ENCODE measurements at regions not wholly inside any gene's neighbourhood (a gene's known extent, or its start where the extent isn't known, plus 50 kb on each side); places are given as distances from the start of the nearest gene placed in this dataset.
A peak's percentile ranks its signal among the peaks of the same experiment; 100 is the strongest.

DNA sequence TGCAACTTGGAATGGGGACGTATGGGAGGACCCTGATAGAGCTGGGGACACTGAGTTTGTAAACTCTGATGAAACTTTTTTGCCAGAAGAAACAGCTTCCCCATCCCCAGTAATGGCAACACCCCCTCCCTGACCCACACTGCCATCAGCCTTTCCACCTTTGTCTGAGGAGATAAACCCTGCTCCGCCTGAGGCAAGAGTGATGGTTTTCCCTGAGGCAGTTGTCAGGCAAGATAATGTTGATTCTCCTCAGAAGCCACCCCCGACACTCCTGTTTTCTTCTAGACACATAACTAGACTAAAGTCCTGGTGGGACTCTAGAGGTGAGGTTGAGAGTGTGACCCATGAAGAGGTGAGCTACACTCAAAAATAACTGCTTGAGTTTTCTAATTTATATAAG lies 71.9 kb upstream of the STK26 start:
- Histone ChIP-seq H3K27ac (no peak overlapping the region), H3K4me3 (IDR thresholded peaks at IDR 0.05; ENCODE audit: insufficient read depth, low read depth, low read length) (no peak overlapping the region), H4K20me1 (ENCODE audit: insufficient read depth) (no peaks in the 10 kb centered on the region), H3K9ac (no peak overlapping the region), H3K79me2 (ENCODE audit: insufficient read depth, low read depth) (no peaks in the 10 kb centered on the region), H3K4me1 (ENCODE audit: low read depth, poor library complexity, severe bottlenecking) (no peaks in the 10 kb centered on the region), H3K27me3 (ENCODE audit: insufficient read depth, low read depth) (no peaks in the 10 kb centered on the region), H2AFZ (ENCODE audit: low read depth) (no peak overlapping the region), H3K4me2 (no peak overlapping the region), H3K36me3 (ENCODE audit: insufficient read depth) (no peaks in the 10 kb centered on the region)
- TF ChIP-seq, protein P1, sequence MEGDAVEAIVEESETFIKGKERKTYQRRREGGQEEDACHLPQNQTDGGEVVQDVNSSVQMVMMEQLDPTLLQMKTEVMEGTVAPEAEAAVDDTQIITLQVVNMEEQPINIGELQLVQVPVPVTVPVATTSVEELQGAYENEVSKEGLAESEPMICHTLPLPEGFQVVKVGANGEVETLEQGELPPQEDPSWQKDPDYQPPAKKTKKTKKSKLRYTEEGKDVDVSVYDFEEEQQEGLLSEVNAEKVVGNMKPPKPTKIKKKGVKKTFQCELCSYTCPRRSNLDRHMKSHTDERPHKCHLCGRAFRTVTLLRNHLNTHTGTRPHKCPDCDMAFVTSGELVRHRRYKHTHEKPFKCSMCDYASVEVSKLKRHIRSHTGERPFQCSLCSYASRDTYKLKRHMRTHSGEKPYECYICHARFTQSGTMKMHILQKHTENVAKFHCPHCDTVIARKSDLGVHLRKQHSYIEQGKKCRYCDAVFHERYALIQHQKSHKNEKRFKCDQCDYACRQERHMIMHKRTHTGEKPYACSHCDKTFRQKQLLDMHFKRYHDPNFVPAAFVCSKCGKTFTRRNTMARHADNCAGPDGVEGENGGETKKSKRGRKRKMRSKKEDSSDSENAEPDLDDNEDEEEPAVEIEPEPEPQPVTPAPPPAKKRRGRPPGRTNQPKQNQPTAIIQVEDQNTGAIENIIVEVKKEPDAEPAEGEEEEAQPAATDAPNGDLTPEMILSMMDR (conservative IDR thresholded peaks at IDR 0.05; ENCODE audit: low read depth, low read length): no peak

DNA sequence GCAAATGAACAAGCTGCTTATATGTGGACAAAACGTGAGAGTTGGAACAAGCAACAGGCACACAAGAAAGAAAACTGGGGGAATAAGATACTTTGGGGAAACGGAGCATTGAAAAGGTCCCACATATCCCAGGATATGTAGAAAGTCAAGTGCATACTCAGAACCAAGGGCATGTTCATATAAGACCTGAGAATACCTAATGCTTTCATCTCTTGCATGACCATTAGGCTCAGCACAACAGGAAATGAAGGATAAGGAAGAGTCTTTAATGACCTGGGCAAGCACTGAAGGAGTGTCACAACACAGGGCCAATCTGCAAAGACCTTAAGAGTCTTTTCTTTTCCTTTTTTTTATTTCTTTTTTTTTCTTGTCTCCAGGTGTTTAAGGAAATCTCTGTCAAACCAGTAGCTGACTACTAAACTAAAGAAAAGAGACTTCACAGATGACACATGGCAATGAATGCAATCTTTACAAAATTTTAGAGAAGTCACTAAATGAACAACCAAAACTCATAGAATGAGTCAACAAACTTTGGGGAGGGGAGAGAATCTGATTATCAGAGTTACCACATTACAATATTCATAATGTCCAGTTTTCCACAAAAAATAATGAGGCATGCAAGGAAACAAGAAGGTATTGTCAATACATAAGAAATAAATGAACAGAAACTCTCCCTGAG lies 67.9 kb upstream of the STK26 start:
- H3K27me3 ChIP-seq (ENCODE audit: insufficient read depth, low read depth): no peaks in the 10 kb centered on the region
- H4K20me1 ChIP-seq (ENCODE audit: insufficient read depth): no peaks in the 10 kb centered on the region
- H3K9ac ChIP-seq: no peak overlapping the region
- H3K79me2 ChIP-seq (ENCODE audit: insufficient read depth, low read depth): no peaks in the 10 kb centered on the region
- H3K4me1 ChIP-seq (ENCODE audit: low read depth, poor library complexity, severe bottlenecking): no peaks in the 10 kb centered on the region
- H3K4me3 ChIP-seq (IDR thresholded peaks at IDR 0.05; ENCODE audit: insufficient read depth, low read depth, low read length): no peak overlapping the region
- TF ChIP-seq, protein P1 (conservative IDR thresholded peaks at IDR 0.05; ENCODE audit: low read depth, low read length): no peak
- no peaks in the 10 kb centered on the region for H3K36me3 ChIP-seq (ENCODE audit: insufficient read depth)
- no peak overlapping the region for H2AFZ ChIP-seq (ENCODE audit: low read depth)
- no peak overlapping the region for H3K4me2 ChIP-seq
- no peak overlapping the region for H3K27ac ChIP-seq

DNA sequence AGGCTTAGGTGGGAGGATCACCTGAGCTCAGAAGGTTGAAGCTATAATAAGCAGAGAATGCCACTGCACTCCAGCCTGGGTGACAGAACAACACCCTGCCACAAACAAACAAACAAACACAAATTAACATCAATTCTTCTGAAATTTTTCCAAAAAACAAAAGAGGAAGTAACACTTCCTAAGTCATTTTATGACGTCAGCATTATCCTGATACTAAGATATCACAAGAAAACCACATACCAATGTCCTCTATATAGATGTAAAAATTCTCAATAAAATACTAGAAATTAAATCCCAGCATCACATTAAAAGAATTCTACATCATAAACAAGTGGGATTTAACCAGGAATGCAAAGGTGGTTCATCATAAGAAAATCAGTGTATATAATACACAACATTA lies 64.4 kb upstream of the STK26 start:
- H3K4me1 ChIP-seq (ENCODE audit: low read depth, poor library complexity, severe bottlenecking): no peaks in the 10 kb centered on the region
- no peaks in the 10 kb centered on the region for H3K36me3 ChIP-seq (ENCODE audit: insufficient read depth)
- H2AFZ ChIP-seq (ENCODE audit: low read depth): no peak overlapping the region
- no peak overlapping the region for H3K4me2 ChIP-seq
- no peak overlapping the region for H3K9ac ChIP-seq
- H3K27me3 ChIP-seq (ENCODE audit: insufficient read depth, low read depth): no peaks in the 10 kb centered on the region
- TF ChIP-seq, protein P1 (conservative IDR thresholded peaks at IDR 0.05; ENCODE audit: low read depth, low read length): no peak
- no peak overlapping the region for H3K27ac ChIP-seq
- no peak overlapping the region for H3K4me3 ChIP-seq (IDR thresholded peaks at IDR 0.05; ENCODE audit: insufficient read depth, low read depth, low read length)
- no peaks in the 10 kb centered on the region for H4K20me1 ChIP-seq (ENCODE audit: insufficient read depth)
- H3K79me2 ChIP-seq (ENCODE audit: insufficient read depth, low read depth): no peaks in the 10 kb centered on the region

DNA sequence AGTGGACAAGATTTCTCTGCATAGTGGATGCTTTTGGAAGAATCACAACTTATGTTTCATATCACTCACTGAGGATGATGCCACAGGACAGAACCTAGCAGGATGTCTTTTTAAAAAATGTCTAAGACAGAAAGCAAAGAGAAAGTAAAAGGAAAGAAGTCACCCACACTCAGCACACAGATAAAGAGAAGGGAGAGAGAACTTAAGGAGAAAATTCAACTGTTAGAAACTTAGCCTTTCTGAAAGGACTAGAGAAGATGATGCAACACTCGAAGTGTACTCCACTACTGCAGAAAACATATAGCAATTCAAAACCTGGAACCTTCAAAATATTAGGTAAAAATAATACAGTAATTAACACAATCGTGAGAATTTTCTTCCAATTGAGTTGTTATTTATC lies 52.8 kb upstream of the STK26 start:
- no peaks in the 10 kb centered on the region for H3K4me1 ChIP-seq (ENCODE audit: low read depth, poor library complexity, severe bottlenecking)
- H3K27ac ChIP-seq: no peak overlapping the region
- TF ChIP-seq, protein P1 (conservative IDR thresholded peaks at IDR 0.05; ENCODE audit: low read depth, low read length): no peak
- no peak overlapping the region for H3K4me3 ChIP-seq (IDR thresholded peaks at IDR 0.05; ENCODE audit: insufficient read depth, low read depth, low read length)
- H3K36me3 ChIP-seq (ENCODE audit: insufficient read depth): no peaks in the 10 kb centered on the region
- H3K9ac ChIP-seq: no peak overlapping the region
- H2AFZ ChIP-seq (ENCODE audit: low read depth): no peak overlapping the region; the same call in 1 of the 2 replicates
- H3K4me2 ChIP-seq: 0 out of 2 replicates have a peak overlapping the region, but pooled peaks have one; percentile 17
- no peaks in the 10 kb centered on the region for H3K79me2 ChIP-seq (ENCODE audit: insufficient read depth, low read depth)
- no peaks in the 10 kb centered on the region for H3K27me3 ChIP-seq (ENCODE audit: insufficient read depth, low read depth)
- no peaks in the 10 kb centered on the region for H4K20me1 ChIP-seq (ENCODE audit: insufficient read depth)
